NCI-H2107 (cell line): ENCODE measurements at regions not wholly inside any gene's neighbourhood (a gene's known extent, or its start where the extent isn't known, plus 50 kb on each side); places are given as distances from the start of the nearest gene placed in this dataset.
"Not testable (repeated sequence)": the region's sequence is repeated elsewhere in the genome, so short reads cannot be mapped to it uniquely, and the experiment has no call there.

Experiments used
- DNase-seq: peaks from one replicate; lab custom pipeline; 2025; lab: John Stamatoyannopoulos, UW

DNA sequence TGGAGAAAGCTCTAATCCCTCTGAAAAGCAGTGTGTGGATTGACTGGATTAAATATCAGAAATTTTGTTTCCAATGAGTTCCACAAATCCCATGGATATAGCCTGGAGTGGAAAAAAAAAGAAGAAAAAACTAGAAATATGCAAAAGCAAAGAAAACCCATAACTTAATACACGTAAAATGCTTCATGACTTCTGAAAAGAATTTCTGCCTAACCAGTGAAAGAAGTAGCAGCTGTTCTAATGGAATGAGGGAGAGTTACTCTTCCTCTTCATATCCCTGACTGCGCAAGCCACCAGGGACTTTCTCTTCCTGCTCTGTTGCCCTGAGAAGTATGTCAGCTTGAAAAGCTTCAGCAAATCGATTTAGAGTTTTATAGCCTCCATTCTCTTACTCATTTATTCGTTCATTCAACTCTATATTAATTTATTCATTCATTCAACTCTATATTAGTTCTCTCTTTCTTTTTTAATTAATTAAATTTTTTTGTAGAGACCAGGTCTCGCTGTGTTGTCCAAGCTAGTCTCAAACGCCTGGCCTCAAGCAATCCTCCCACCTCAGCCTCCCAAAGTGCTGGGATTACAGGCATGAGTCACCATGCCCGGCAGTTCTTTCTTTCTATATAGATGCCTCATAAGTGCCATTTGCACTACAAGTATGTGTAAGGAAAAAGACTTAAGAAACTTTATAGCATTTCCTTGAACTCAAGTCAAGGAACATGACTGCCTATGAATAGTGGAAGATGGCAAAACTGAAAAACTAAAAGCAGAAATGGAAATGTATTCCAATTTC lies 447.3 kb upstream of the NRP1 start:
- DNase-seq = no peak

DNA sequence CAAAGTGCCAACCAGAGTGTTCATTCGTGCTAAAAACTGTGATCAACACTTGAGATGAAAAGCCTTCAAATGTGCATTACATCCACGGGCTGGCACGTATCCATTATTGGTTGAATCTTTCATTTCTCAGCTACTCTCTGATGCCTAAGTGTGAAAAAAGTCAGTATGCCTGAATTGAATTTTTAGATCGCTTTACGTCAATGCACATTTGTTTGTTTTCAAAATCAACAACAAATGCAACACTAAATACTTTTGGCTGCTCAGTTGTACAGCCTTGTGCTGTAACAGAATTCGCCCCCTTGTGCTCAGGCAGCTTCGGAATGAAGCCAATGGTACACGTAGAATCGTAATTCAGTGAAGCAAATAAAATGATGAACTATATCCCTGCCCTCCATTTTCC lies 446.5 kb upstream of the NRP1 start:
- no peak for DNase-seq

DNA sequence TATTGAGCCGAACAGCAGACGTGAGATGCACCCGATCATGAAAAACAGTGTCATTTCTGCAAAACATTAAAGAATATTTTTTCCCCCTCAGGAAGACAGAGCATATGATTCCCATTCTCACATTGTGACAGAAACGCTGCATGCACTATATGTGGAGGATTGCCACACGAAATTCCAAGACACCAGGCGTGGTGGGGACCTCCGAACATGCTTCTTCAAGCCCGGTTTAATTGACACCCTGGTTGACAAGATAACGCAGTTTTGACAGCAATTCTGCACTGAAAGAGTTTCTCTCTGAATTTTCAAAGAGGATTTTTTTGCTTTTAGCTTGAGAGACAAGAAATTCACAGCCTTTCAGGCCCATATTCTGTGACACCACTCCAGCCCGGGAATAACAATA lies 442.8 kb upstream of the NRP1 start:
- no peak for DNase-seq

DNA sequence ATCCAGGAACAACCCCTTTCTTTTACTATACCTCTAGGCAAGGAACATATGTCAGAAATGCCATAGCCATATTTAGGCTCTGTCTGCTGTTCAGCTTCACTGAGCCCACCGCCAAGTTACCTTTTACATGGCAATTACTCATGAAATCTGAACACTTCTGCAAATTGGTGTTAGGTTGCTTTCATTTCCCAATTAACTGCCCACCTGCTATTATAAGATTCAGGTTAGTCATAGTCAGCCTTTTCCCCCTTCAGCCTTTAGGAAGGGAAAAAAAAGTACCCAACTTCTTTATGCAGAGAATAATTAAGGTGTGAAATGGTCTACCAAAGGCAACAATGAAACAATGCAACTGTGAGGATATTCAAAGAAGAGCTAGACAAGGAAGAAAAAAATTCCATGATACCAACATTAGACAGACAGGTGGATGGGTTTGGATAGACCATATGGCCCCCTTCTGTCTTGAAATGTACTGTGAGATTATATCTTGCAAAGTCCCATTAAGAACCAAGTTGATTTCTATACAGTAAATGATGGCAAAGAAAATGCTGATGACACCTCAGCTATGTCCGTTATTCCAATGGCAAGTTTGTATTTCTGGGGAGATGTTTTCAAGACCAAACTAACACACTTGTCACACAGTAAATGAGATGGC lies 442.1 kb upstream of the NRP1 start:
- DNase-seq = no peak

DNA sequence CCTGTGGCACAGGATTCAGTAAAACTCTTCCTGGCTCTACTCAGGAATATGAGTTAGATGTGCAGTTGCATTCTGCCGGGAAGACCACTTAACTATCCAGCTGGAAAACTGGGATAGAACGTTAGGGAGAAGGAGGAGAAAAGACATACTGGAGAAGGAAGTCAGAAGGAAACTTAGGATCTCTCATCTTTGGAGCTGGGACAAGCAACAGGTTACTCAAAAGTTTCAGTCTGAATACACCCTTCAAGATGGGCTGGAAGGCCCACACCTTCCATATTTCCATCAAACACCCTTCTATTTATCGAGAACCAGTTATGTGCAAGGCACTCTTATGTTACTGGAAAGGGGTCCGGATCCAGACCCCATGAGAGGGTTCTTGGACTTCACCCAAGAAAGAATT lies 440.4 kb upstream of the NRP1 start:
- no peak for DNase-seq

DNA sequence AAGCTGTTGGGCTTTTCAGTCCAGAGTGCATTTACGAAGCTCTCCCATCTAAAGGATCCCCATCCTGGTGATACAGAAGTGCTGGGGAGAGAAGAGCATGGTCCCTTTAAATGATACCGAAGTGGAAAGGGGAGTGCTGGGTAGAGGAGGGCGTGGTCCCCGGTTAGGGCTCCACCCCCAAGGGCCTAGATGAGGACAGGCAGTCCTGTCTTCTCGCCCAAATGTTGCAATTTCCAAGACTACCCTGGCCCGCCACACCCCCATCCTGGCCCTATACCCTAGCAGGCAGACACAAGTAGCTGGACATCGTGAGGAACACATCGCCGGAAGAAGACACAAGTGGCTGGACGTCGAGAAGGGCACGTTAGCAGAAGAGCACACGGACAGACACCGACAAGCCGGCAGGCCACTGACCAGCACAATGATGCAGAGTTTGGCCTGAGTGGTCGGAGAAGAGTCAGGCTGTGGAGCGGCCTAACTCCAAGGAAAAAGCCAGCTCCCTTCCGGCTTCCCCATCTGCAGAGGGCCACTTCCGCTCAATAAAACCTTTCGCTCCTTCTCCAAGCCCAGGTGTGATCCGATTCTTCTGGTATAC lies 439.5 kb upstream of the NRP1 start:
- DNase-seq = no peak

DNA sequence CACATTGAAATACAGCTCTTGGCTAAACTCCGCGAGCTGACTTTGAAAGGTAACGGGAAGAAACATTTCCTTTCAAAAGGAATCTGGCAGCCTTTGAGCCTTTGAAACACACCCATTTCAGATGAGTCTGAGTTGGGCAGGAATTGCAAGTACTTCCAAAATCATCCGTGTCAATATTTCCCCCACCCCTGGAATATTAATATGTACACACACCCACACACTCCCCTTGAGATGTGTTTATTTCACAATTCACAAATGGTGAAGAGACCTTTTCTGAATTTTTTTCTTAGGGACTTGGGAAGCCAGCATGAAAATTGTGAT lies 438.7 kb upstream of the NRP1 start:
- DNase-seq = no peak

DNA sequence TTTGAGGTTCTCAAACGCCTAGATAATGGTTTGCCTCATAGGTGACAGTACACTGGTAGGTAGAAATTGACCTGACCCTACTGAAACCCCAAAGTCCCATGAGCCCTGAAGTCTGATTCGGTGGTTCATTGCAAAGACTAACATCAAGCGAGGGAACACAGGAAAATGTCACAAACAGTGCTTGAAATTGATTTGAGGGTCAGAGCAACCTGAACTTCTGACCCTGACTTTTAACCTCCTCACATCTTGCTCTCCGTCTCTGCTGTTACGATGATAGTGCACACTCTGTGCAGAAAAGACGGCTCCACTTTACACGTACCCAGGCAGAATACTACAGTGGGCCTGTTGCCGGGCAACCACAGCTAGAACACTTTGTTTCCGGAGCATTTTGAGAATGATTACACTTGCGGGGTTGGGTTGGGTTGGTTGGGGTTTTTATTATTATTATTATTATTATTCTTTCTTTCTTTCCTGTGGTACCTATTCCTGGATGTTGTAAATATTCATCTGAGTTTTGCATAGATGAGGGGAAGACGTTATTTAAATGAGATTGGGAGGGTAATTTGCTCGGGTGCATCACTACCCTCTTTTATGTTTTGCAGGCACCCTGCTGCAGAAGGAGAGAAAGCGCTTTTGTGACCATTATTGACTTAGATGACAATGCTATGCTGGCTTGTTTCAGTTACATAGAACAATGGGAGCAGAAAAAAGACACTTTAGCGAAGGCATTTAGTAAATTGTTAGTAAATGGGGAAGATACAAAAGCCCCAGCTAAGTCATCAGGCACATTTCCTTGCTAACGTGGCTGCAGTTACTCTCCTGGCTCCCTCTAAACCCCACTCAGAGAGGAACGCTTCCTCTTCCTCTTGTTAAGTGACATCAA lies 438.1 kb upstream of the NRP1 start:
- no peak for DNase-seq

DNA sequence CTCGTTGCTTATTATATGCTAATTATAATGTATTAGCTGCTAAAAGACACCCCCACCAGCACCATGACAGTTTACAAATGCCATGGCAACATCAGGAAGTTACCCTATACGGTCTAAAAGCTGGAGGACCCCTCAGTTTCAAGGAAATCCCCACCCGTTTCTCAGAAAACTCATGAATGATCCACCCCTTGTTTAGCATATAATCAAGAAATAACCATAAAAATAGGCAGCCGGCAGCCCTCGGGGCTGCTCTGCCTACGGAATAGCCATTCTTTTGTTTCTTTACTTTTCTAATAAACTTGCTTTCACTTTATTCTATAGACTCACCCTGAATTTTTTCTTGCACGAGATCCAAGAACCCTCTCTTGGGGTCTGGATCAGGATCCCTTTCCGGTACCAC lies 437.4 kb upstream of the NRP1 start:
- DNase-seq = not testable (repeated sequence)

DNA sequence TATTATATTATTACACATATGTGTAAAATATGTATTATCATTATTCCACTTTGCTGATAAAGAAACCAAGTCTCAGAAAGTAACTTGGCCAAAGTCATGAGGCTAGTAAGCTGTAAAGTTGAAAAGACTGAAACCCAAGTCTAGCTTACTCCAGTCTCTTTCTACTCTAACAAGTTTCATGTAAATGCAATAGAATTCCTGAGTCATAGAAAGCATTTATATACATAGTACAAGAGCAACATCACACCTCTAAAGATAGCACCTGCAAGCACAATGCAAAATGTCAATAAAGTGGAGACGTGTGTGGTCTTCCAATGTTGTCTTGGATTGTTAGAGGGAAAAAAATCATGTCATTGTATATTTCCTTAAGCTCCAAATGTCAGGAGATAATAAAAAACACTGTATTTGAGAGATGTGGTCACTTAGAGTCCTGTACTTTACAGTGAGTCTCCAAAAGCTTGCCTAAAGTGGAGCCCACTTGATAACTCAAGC lies 430.3 kb upstream of the NRP1 start:
- DNase-seq = no peak

DNA sequence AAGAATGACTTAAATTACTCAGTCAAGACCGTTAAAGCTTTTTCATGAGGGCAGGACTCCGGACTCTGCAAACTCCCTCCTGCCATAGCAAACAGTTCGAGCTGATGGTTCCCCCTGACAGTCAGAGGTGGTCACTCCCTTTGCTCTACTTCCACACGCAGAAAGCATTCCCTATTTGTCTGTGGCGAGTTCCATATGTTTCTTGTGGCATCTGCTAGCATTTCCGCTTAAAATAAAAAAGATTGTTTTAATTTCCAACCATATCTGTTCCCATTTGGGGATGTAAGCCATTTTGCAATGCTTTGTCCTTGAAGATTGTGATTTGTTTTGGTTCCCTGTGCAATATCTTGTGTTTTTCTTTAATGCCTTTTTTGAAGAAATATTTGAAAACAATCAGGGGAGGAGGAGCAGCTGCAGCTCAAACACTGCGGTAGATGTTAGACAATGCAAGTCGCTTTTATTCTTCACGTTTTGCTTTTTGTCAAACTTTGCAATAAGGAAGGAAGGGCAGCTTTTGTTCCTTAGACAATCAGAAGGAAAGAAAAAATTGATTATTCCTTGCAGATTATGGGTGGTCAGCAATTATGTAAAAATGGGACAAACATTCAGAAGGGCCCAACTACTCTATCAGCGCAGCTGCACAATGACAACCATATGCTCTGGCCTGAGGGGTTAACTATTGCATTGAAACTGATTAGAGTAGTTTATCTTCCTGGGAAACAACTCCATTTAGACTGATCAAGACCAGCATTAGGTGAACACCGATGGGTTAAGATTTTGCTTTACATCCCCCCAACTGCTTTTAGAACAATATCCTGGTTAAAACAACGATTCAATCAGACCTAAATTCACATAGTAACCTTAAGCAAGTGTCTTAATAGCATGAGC lies 425.8 kb upstream of the NRP1 start:
- no peak for DNase-seq

DNA sequence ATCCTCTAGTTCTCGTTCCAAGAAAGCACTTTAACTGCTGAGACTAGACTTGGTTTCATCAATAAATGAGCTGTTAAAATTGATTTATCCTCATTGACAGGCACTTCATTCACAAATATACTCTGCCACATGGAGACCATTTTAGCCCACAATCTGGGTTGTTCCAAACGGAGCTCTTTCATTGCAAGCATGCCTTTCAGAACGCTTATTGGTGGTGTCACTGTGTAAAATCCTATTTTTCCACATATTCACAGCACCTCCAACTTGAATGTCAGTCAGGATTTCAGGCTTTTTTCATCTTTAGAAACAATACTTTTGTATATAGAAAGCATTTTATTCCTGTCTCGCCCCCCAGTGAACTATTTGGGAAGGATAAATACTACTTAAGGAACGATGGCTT lies 424.7 kb upstream of the NRP1 start:
- DNase-seq = no peak

DNA sequence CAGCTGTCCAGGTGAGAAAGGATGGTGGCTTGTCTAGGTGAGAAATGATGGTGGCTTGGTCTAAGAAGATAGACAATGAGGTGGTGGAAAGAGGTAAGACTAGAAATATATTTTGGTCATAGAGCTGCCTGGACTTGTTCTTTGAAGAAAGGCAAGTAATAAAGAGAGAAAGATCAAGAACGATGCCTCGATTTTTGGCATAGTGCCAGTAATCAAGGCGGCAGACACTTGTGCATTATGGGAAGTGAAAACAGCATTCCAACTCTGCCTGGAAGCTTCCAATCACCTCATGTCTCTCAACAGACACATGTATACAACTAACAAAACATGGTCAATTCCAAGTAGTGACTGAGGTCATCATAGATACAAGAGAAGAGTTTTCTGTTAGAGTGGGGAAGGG lies 423.8 kb upstream of the NRP1 start:
- no peak for DNase-seq

DNA sequence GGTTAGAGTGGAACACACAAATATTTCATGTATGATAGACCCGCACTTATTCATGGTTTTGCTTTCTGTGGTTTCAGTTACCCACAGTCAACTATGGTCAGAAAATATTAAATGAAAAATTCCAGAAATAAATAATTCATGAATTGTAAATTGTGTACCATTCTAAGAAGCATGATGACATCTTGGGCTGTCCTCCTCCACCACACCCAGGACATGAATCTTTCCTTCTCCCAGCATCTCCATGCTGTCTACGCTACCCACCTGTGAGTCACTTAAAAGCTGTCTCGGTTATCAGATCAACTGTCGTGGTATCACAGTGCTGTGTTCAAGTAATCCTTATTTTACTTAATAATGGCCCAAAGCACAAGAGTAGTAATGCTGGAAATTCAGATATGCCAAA lies 419.6 kb upstream of the NRP1 start:
- no peak for DNase-seq

DNA sequence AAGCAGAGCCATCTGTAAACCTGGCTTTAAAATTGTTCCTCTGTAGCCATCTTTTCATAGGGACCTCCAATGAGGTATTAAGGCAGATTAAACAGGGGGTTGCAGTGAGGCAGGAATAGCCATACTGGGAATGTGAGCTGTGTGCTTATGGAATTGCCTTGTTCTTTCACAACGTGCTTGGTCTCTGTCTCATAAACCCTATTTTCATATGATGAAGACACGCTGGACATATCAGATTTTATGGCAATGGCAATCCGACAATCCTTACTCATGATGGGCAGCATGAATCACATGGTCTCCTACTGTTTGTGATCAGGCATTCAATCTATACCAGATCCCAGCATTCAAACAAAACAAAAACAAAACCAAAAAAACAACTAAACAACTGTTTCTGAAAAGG lies 418.9 kb upstream of the NRP1 start:
- DNase-seq = no peak

DNA sequence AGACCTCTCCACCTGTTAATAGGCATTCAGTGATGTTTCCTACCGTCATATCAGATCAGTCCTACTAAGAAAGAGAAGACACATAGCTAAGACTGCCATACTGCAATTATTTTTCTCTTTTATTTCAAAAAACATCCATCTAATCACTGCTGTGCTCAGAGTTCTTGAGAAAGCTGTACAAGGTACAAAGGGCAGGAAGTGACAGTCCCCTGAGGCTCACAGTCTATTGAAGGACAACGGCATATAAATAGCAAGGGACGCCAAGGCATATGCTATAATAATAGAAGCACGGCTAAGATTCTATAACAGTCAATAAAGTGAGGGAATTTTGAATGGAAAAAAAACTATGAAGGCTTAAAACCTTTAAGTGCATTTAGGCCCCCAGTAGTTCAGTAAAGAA lies 415.3 kb upstream of the NRP1 start:
- no peak for DNase-seq

DNA sequence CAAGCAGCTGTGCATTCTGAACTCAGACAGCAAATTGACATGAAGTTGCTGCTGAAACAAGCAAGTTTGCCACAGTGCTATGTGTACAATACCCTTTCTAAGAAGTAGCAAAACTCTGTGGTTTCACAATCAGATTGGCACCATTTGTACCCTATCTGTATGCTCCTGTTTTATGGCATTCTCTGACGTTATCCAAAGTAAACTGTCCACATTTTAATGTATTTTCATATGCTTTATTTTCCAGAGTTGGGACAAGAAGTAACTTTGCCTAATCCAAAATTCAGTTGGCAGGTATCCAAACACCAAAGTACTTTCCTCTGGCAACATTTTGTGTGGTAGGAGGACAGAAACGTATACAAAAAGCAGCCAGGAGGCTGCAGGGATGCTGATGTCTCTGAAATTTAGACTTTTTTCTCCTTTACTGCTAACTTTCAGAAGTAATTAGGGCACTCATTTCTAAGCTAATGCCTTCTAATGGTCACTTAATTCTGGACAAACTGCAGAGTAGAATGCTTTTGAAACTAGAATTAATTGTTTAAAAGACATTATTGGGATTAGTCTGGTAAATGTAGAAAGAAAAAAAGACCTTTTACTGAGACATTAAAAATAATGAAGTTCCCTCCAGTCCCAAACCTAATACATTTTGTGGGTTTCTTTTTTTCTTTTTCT lies 414.7 kb upstream of the NRP1 start:
- no peak for DNase-seq

DNA sequence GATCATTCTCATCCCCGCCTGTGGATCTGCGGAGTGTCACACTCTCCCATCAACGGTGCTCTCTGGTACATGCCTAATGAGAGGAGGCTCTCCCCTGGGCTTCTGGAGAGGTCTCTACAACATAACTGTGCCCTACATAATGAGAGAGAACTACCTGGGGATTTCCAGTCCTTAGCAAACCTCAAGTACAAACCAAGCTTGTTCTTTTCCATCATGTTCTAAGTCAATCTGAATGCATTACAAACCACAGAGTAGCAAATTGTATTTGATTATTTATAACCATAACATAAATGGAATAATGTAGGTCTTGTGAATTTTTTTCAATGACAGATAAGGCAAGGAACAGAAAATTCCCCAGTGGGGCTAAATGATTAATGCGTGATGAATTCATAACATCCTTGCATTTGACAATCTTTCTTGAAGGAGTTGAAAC lies 412.4 kb upstream of the NRP1 start:
- no peak for DNase-seq

DNA sequence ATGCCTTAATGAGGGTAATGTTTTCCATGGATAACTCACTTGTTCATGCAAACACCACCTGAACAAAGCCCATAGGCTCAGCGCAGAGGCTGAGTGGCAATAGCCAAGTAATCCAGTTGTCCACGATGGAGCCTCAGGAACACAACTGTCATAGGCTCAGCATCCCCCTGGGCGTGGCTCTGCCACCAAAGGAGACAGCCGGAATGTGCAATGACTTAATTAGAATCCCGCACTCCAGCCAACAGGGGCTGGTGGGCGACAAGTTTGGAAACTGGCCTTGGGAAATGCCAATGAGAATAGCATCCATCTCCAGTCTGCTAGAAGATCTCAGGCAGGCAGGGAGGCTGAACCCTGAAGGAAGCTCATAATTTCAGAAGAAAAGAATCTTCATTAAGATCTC lies 411.7 kb upstream of the NRP1 start:
- DNase-seq = no peak

DNA sequence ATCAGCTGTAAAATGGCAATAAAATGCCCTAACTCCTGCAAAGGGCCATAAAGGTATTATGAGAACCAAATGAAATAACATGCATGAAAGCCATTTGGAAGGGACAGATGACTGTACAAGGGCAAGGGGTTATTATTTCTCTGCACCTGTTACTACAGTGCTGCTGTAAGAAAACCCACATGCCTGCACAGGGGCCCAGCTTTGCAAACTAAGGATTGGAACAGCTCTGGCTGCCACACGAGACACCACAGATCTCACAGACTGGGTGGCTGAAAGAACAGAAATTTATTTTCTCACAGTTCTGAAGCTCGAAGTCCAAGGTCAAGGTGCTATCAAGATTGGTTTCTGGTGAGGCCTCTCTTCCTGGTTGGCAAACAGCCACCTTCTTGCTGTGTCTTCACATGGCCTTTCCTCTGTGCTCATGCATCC lies 409.0 kb upstream of the NRP1 start:
- no peak for DNase-seq

DNA sequence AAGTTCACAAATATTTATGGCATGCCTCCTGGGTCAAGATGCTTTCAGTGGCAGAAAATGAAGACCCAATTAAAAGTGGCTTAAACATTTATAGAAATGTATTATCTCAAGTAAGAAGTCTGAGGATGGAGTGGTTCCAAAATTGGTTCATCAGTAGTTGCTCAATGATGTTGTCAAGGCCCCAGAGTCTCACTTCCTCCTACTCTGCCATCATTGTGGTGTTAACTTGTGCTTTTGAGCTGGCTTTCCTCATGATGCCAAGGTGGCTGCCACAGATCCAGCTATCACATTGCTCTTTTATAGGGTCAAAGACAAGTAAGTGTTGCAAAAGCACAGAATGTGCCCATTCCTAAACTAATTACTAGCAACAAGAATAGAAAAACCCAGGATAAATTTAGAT lies 404.6 kb upstream of the NRP1 start:
- DNase-seq = no peak
